ENCODE measurements at regions not wholly inside any gene's neighbourhood (a gene's known extent, or its start where the extent isn't known, plus 50 kb on each side); places are given as distances from the start of the nearest gene placed in this dataset.

GRCh38 chr18:65399091-65399490, 351.7 kb upstream of the CDH7 start:
- DNase-seq: no peak

- DNase-seq: no peak
Measured at GRCh38 chr18:65398347-65399075, 352.3 kb upstream of the CDH7 start.

GRCh38 chr18:65380986-65381385, 369.8 kb upstream of the CDH7 start:
- no peak for DNase-seq

GRCh38 chr18:65380571-65380970, 370.2 kb upstream of the CDH7 start:
- DNase-seq: no peak

- DNase-seq: no peak
Measured at GRCh38 chr18:65372904-65373303, 377.9 kb upstream of the CDH7 start.

GRCh38 chr18:65365245-65365980, 385.4 kb upstream of the CDH7 start:
- no peak for DNase-seq

- no peak for DNase-seq
Measured at GRCh38 chr18:65363911-65364632, 386.7 kb upstream of the CDH7 start.

GRCh38 chr18:65363011-65363410, 387.8 kb upstream of the CDH7 start:
- no peak for DNase-seq

GRCh38 chr18:65359479-65359878, 391.3 kb upstream of the CDH7 start:
- DNase-seq: no peak

GRCh38 chr18:65358306-65358705, 392.5 kb upstream of the CDH7 start:
- no peak for DNase-seq

GRCh38 chr18:65352186-65352585, 398.6 kb upstream of the CDH7 start:
- no peak for DNase-seq

GRCh38 chr18:65349635-65350034, 401.2 kb upstream of the CDH7 start:
- no peak for DNase-seq

- no peak for DNase-seq
Measured at GRCh38 chr18:65347446-65347845, 403.4 kb upstream of the CDH7 start.

- no peak for DNase-seq
Measured at GRCh38 chr18:65346086-65346485, 404.7 kb upstream of the CDH7 start.

- DNase-seq: no peak
Measured at GRCh38 chr18:65343571-65343970, 407.2 kb upstream of the CDH7 start.

GRCh38 chr18:65336411-65336810, 414.4 kb upstream of the CDH7 start:
- no peak for DNase-seq

GRCh38 chr18:65329010-65329409, 421.8 kb upstream of the CDH7 start:
- DNase-seq: no peak

- no peak for DNase-seq
Measured at GRCh38 chr18:65326805-65327204, 424.0 kb upstream of the CDH7 start.

- no peak for DNase-seq
Measured at GRCh38 chr18:65322895-65323294, 427.9 kb upstream of the CDH7 start.

GRCh38 chr18:65298422-65298821, 452.4 kb upstream of the CDH7 start:
- no peak for DNase-seq

GRCh38 chr18:65288908-65289307, 461.9 kb upstream of the CDH7 start:
- no peak for DNase-seq

- DNase-seq: no peak
Measured at GRCh38 chr18:65287652-65288051, 463.2 kb upstream of the CDH7 start.

GRCh38 chr18:65282096-65282495, 468.7 kb upstream of the CDH7 start:
- DNase-seq: no peak
